Natural killer cell (primary cell): ENCODE measurements at regions not wholly inside any gene's neighbourhood (a gene's known extent, or its start where the extent isn't known, plus 50 kb on each side); places are given as distances from the start of the nearest gene placed in this dataset.

ENCODE experiments used
- ATAC-seq, 3 donors: fragments of 150-1000 bp in 2 of 3; fragments of 200-7000 bp in 1 of 3; cut with Tn5 transposase; 1 replicate in 1 of 3; 2 replicates in 2 of 3; pipeline ENCODE4 v1.10.0; 2021; ENCODE audit warnings: mild to moderate bottlenecking in 2 of 3, moderate library complexity in 2 of 3
- DNase-seq, 2 donors: peaks; one replicate each; pipeline versions ENCODE4 v3.0.0 to v3.0.0-alpha.2; 2013 to 2021; ENCODE audit warnings: mixed read lengths in 1 of 2
- H3K27ac ChIP-seq: one replicate; pipeline ENCODE4 v1.5.1; 2013; ENCODE audit warnings: mild to moderate bottlenecking, low read length
- H3K27me3 ChIP-seq: one replicate; pipeline ENCODE4 v1.6.1; 2013; ENCODE audit warnings: low read length; ENCODE audit not compliant: control insufficient read depth, insufficient read depth
- H3K36me3 ChIP-seq: one replicate; pipeline ENCODE4 v1.6.1; 2013; ENCODE audit warnings: low read length; ENCODE audit not compliant: control insufficient read depth, insufficient read depth
- H3K4me1 ChIP-seq: one replicate; pipeline ENCODE4 v1.6.1; 2013; ENCODE audit warnings: low read length; ENCODE audit not compliant: control insufficient read depth, insufficient read depth
- H3K4me3 ChIP-seq: one replicate; pipeline ENCODE4 v1.5.1; 2013; ENCODE audit warnings: low read length
- H3K9me3 ChIP-seq: one replicate; pipeline ENCODE4 v1.6.1; 2013; ENCODE audit warnings: low read length; ENCODE audit not compliant: control insufficient read depth, insufficient read depth
- H3K27ac Mint-ChIP-seq, 2 donors: one replicate each; pipeline ENCODE4 v1.8.0; 2022; ENCODE audit warnings: mild to moderate bottlenecking in 2 of 2, mixed read lengths in 2 of 2, moderate library complexity in 1 of 2
- H3K27me3 Mint-ChIP-seq, 2 donors: one replicate each; pipeline ENCODE4 v1.8.0; 2022; ENCODE audit warnings: low read depth in 2 of 2, mixed read lengths in 2 of 2
- H3K36me3 Mint-ChIP-seq: one replicate; pipeline ENCODE4 v1.8.0; 2022; ENCODE audit warnings: mixed read lengths
- H3K4me1 Mint-ChIP-seq, 2 donors: one replicate each; pipeline ENCODE4 v1.8.0; 2022; ENCODE audit warnings: mixed read lengths in 2 of 2
- H3K4me3 Mint-ChIP-seq: one replicate; pipeline ENCODE4 v1.8.0; 2022; ENCODE audit warnings: mild to moderate bottlenecking, moderate library complexity, mixed read lengths
- H3K9me3 Mint-ChIP-seq, 2 donors: one replicate each; pipeline ENCODE4 v1.8.0; 2022; ENCODE audit warnings: mixed read lengths in 2 of 2
- CTCF ChIP-seq: fragments of 200-600 bp; IDR thresholded peaks from one replicate; pipeline ENCODE4 v1.8.0; 2022; ENCODE audit warnings: antibody characterized with exemption
- WGBS: methylation state at CpG from one replicate; pipeline ENCODE4 v1.1.7; 2013; ENCODE audit warnings: missing lambda C conversion rate; ENCODE audit not compliant: insufficient coverage; 5-methylcytosine and 5-hydroxymethylcytosine counted together
- intact Hi-C: fragments of 100-400 bp; cut with micrococcal nuclease; formaldehyde crosslinking; loops from one replicate; pipeline ENCODE4 v1.14.2; 2022

GRCh38 chr16:86039606-86040005 lies 140.6 kb downstream of the IRF8 start:
- H3K9me3 Mint-ChIP-seq: no peaks in the 10 kb centered on the region
- no peak overlapping the region for H3K4me3 ChIP-seq
- H3K4me3 Mint-ChIP-seq: no peak overlapping the region
- ATAC-seq (no peak), DNase-seq (no peak)
- intact Hi-C loops: no loop called here
- H3K27me3 ChIP-seq: no peaks in the 10 kb centered on the region
- no peaks in the 10 kb centered on the region for H3K36me3 ChIP-seq
- H3K27ac ChIP-seq: no peak overlapping the region
- no peak for TF ChIP-seq CTCF
- no peaks in the 10 kb centered on the region for H3K9me3 ChIP-seq
- no peak overlapping the region for H3K27ac Mint-ChIP-seq
- H3K36me3 Mint-ChIP-seq: no peaks in the 10 kb centered on the region
- H3K4me1 Mint-ChIP-seq: no peaks in the 10 kb centered on the region
- H3K27me3 Mint-ChIP-seq: peaks cover 19 to 22% of the 10 kb centered on the region in 2 donors
- 86% methylated on average over 11 of the region's 12 CpGs for WGBS
- H3K4me1 ChIP-seq: no peaks in the 10 kb centered on the region

DNA sequence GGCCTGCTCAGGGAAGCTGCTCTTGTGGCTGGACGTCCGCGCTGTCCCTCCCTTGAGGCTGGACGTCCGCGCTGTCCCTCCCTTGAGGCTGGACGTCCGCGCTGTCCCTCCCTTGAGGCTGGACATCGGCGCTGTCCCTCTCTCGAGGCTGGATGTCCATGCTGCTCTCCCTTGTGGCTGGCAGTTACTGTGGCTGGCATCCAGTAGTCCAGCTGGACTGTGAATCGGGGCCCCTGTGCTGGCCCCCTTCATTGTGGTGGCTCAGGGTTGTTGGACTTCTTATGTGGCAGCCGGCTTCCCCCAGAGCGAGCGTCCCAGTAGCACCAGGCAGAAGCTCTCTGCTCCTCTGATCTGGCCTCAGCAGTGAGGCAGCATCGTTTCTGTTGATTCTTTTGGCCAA lies 141.5 kb downstream of the IRF8 start:
- DNase-seq (no peak), ATAC-seq (no peak)
- Histone ChIP-seq H3K4me1 (no peaks in the 10 kb centered on the region), H3K4me3 (no peak overlapping the region), H3K27ac (no peak overlapping the region), H3K36me3 (no peaks in the 10 kb centered on the region), H3K27me3 (no peaks in the 10 kb centered on the region), H3K9me3 (no peaks in the 10 kb centered on the region)
- Mint-ChIP-seq H3K4me3 (no peak overlapping the region), H3K9me3 (no peaks in the 10 kb centered on the region), H3K4me1 (peaks cover 0 to 3% of the 10 kb centered on the region in 2 donors), H3K27ac (no peak overlapping the region), H3K36me3 (no peaks in the 10 kb centered on the region), H3K27me3 (peaks cover 18 to 19% of the 10 kb centered on the region in 2 donors)
- intact Hi-C loops: no loop called here
- 75% methylated on average over 17 of the region's 17 CpGs for WGBS
- TF ChIP-seq CTCF: no peak

- Histone ChIP-seq H3K36me3 (no peaks in the 10 kb centered on the region), H3K9me3 (no peaks in the 10 kb centered on the region), H3K27ac (no peak overlapping the region), H3K4me3 (no peak overlapping the region), H3K27me3 (no peaks in the 10 kb centered on the region), H3K4me1 (no peaks in the 10 kb centered on the region)
- Mint-ChIP-seq H3K27me3 (peaks cover 19 to 22% of the 10 kb centered on the region in 2 donors), H3K36me3 (no peaks in the 10 kb centered on the region), H3K4me3 (no peak overlapping the region), H3K27ac (no peak overlapping the region), H3K9me3 (no peaks in the 10 kb centered on the region), H3K4me1 (peaks cover 0 to 3% of the 10 kb centered on the region in 2 donors)
- DNase-seq (no peak), ATAC-seq (no peak)
- intact Hi-C loops: no loop called here
- TF ChIP-seq CTCF: no peak
- WGBS: 92% methylated on average over 10 of the region's 11 CpGs
Observed at GRCh38 chr16:86041215-86041614, 142.3 kb downstream of the IRF8 start.

- intact Hi-C loops: no loop called here
Observed at GRCh38 chr16:86041807-86042206, 142.8 kb downstream of the IRF8 start.

More at GRCh38 chr16:86041807-86042206, 142.8 kb downstream of the IRF8 start:
- Histone ChIP-seq H3K9me3 (no peaks in the 10 kb centered on the region), H3K27me3 (no peaks in the 10 kb centered on the region), H3K4me3 (no peak overlapping the region), H3K36me3 (no peaks in the 10 kb centered on the region), H3K4me1 (no peaks in the 10 kb centered on the region), H3K27ac (no peak overlapping the region)
- no peaks in the 10 kb centered on the region for H3K9me3 Mint-ChIP-seq
- ATAC-seq (no peak), DNase-seq (no peak)
- TF ChIP-seq CTCF: no peak
- no peak overlapping the region for H3K4me3 Mint-ChIP-seq
- H3K27ac Mint-ChIP-seq: no peak overlapping the region
- peaks cover 24 to 28% of the 10 kb centered on the region in 2 donors for H3K27me3 Mint-ChIP-seq
- H3K4me1 Mint-ChIP-seq: peaks cover 0 to 3% of the 10 kb centered on the region in 2 donors
- H3K36me3 Mint-ChIP-seq: no peaks in the 10 kb centered on the region
- 50% methylated on average over 3 of the region's 4 CpGs for whole genome bisulfite sequencing
